Lung (tissue), 11 donors: ENCODE measurements at regions not wholly inside any gene's neighbourhood (a gene's known extent, or its start where the extent isn't known, plus 50 kb on each side); places are given as distances from the start of the nearest gene placed in this dataset.

Source experiments
- ATAC-seq: fragments of 200-7000 bp; cut with Tn5 transposase; one replicate; pipeline ENCODE4 v1.9.1; 2020; ENCODE audit warnings: moderate number of reproducible peaks; ENCODE audit not compliant: insufficient read depth, low FRiP score
- DNase-seq, 3 donors: peaks; one replicate each; pipeline ENCODE4 v3.0.0-alpha.2; 2013 to 2017
- H3K27ac ChIP-seq, 2 donors: one replicate each; pipeline ENCODE4 v1.5.1; 2013; ENCODE audit warnings: mild to moderate bottlenecking in 2 of 2, moderate library complexity in 2 of 2, control low read depth in 1 of 2, inconsistent platforms in 1 of 2, low read depth in 1 of 2, low read length in 1 of 2
- H3K27me3 ChIP-seq, 3 donors: one replicate each; pipeline ENCODE4 v1.5.1; 2013; ENCODE audit warnings: low read length in 2 of 3; ENCODE audit not compliant: control insufficient read depth in 3 of 3, insufficient read depth in 3 of 3
- H3K36me3 ChIP-seq, 4 donors: one replicate each; pipeline ENCODE4 v1.5.1; 2013; ENCODE audit warnings: low read length in 4 of 4, mild to moderate bottlenecking in 1 of 4, moderate library complexity in 1 of 4; ENCODE audit not compliant: control insufficient read depth in 4 of 4, insufficient read depth in 4 of 4
- H3K4me1 ChIP-seq, 5 donors: one replicate each; pipeline ENCODE4 v1.5.1; 2013; ENCODE audit warnings: low read length in 5 of 5, mild to moderate bottlenecking in 2 of 5, moderate library complexity in 1 of 5; ENCODE audit not compliant: control insufficient read depth in 5 of 5, insufficient read depth in 5 of 5
- H3K4me3 ChIP-seq: one replicate; pipeline ENCODE4 v1.5.1; 2013; ENCODE audit warnings: mild to moderate bottlenecking, control low read depth, moderate library complexity
- H3K9ac ChIP-seq, 2 donors: one replicate each; pipeline ENCODE4 v1.5.1; 2013; ENCODE audit warnings: low read length in 2 of 2, control low read depth in 1 of 2; ENCODE audit not compliant: insufficient read depth in 1 of 2
- H3K9me3 ChIP-seq, 4 donors: one replicate each; pipeline ENCODE4 v1.5.1; 2013; ENCODE audit warnings: low read length in 3 of 4, mild to moderate bottlenecking in 1 of 4, moderate library complexity in 1 of 4; ENCODE audit not compliant: control insufficient read depth in 4 of 4, insufficient read depth in 3 of 4
- WGBS, 2 donors: extraction: QIAGEN DNeasy Blood & Tissue Kit; methylation state at CpG; one replicate each; pipeline ENCODE4 v1.1.7; 2013; 5-methylcytosine and 5-hydroxymethylcytosine counted together
- TF ChIP-seq, protein P1 (sequence below): IDR thresholded peaks from 2 replicates; pipeline ENCODE4 v1.5.1; 2012; ENCODE audit warnings: mild to moderate bottlenecking; ENCODE audit errors: control extremely low read depth, extremely low read depth
- donor health status: control.
- donor health status: control.
- donor health status: Bipolar disorder and iron deficiency.
- donor health status: healthy.
- donor health status: DM: yes; HTN: yes; CAD: no.

DNA sequence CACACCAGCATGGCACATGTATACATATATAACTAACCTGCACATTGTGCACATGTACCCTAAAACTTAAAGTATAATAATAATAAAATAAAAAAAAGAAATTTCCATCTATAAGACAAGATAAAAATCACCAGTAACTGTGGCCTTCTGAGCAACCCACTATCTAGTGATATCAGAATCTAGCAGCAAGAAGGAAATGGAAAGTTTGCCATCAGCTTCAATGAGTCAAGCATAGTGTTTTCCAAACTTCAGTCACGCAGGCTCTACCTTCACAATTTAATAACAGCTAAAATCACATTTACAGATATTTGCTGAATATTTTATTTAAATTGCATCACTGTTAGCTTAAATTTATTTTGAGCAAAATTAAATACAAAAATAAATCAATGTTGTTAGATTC is 345.3 kb upstream of the CD180 start:
- TF ChIP-seq, protein P1, sequence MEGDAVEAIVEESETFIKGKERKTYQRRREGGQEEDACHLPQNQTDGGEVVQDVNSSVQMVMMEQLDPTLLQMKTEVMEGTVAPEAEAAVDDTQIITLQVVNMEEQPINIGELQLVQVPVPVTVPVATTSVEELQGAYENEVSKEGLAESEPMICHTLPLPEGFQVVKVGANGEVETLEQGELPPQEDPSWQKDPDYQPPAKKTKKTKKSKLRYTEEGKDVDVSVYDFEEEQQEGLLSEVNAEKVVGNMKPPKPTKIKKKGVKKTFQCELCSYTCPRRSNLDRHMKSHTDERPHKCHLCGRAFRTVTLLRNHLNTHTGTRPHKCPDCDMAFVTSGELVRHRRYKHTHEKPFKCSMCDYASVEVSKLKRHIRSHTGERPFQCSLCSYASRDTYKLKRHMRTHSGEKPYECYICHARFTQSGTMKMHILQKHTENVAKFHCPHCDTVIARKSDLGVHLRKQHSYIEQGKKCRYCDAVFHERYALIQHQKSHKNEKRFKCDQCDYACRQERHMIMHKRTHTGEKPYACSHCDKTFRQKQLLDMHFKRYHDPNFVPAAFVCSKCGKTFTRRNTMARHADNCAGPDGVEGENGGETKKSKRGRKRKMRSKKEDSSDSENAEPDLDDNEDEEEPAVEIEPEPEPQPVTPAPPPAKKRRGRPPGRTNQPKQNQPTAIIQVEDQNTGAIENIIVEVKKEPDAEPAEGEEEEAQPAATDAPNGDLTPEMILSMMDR = no peak
- no peak overlapping the region for H3K27ac ChIP-seq
- H3K4me1 ChIP-seq = peaks cover 0 to 18% (median 4%) of the 10 kb centered on the region in 5 donors
- no peaks in the 10 kb centered on the region for H3K36me3 ChIP-seq
- no peaks in the 10 kb centered on the region for H3K9me3 ChIP-seq
- DNase-seq = no peak
- no peaks in the 10 kb centered on the region for H3K27me3 ChIP-seq
- 91 to 93% methylated on average over 1 of the region's 1 CpG for WGBS, 2 donors
- H3K9ac ChIP-seq = no peak overlapping the region
- H3K4me3 ChIP-seq = no peak overlapping the region
- no peak for ATAC-seq

DNA sequence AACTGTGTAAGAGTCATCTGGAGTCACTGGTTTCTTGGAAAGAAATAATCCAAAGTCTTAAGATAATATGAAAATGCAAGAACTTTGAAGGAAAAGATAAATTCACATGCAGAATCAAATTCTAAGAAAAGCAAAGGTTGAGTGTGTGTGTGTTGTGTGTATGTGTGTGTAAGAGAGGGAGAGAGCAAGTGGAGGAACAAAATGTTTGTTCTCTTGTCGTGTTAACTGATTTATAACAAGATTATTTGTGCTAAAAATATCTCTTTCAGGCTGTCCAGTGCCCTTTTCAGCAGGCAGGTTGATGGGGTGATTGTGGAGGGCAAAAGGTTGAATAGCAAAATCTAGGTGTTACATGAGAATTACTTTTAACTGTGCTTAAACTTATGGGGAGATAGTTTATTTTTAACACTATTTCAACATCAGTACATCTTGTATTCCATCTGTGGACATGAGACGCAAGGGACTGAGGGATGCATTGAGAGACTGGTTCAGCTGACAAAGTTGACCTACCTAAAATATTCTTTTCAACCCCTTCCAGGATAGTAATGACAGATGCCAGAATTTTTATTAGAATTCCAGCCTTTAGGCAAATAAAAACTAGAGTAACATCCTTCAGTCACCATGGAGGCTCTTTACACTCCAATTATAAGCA is 342.4 kb upstream of the CD180 start:
- H3K9ac ChIP-seq = no peak overlapping the region
- DNase-seq = no peak
- 60 to 78% methylated on average over 2 of the region's 2 CpGs for WGBS, 2 donors

DNA sequence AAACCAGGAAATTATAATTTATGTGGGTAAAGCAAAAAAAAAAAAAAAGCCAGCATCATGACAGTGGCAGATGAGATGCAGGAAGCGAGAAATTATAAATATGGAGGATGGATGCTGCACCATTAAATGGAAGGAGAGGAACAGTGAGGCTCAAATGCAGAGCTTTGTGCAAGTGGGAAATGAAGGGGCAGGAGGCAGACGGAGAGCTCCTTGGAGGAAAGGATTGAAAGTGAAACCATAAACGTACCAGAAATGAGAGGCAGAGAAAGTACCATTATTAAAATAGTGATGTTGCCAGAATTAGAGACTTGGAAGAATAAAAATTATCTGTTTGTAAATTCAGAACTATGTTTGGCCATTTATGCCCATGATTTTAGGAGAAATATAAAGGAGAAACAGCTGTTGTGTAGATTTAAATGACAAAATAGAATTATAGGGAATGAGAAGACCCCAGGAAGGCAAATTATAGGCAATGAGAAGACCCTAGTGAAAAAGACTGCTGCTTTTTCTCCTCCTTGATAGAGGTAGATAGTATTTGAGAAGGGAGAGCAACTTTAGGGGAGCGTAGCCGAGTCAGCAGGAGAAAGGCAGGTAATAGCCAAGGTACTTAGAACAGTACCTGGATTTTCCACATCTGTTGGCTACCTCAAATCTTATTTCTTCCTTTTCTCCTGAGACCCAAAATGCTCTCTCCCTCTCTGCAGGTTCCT is 341.0 kb upstream of the CD180 start:
- H3K9me3 ChIP-seq = no peaks in the 10 kb centered on the region
- no peaks in the 10 kb centered on the region for H3K36me3 ChIP-seq
- no peak overlapping the region for H3K4me3 ChIP-seq
- H3K4me1 ChIP-seq = peaks cover 0 to 23% (median 4%) of the 10 kb centered on the region in 5 donors
- ATAC-seq (no peak), DNase-seq (peak in 2 of 3 donors; percentile 63 to 68)
- no peak overlapping the region for H3K27ac ChIP-seq
- 55 to 61% methylated on average over 5 of the region's 5 CpGs for WGBS, 2 donors
- H3K27me3 ChIP-seq = no peaks in the 10 kb centered on the region
- peak overlapping the region in 1 of 2 donors; percentile 85 for H3K9ac ChIP-seq
- TF ChIP-seq, protein P1 = no peak

More for the DNA sequence above, 342.4 kb upstream of the CD180 start:
- TF ChIP-seq, protein P1 = no peak
- Histone ChIP-seq H3K27me3 (no peaks in the 10 kb centered on the region), H3K36me3 (no peaks in the 10 kb centered on the region), H3K4me3 (no peak overlapping the region), H3K4me1 (peaks cover 0 to 21% (median 4%) of the 10 kb centered on the region in 5 donors), H3K27ac (no peak overlapping the region), H3K9me3 (no peaks in the 10 kb centered on the region)
- no peak for ATAC-seq
